HG02981 (cell line): ENCODE measurements at regions not wholly inside any gene's neighbourhood (a gene's known extent, or its start where the extent isn't known, plus 50 kb on each side); places are given as distances from the start of the nearest gene placed in this dataset.

Source experiments
- ATAC-seq: cut with Tn5 transposase; IDR thresholded peaks from one replicate; pipeline ENCODE4 v1.9.1; 2021; ENCODE audit warnings: mild to moderate bottlenecking, moderate library complexity; ENCODE audit not compliant: unreplicated experiment

DNA sequence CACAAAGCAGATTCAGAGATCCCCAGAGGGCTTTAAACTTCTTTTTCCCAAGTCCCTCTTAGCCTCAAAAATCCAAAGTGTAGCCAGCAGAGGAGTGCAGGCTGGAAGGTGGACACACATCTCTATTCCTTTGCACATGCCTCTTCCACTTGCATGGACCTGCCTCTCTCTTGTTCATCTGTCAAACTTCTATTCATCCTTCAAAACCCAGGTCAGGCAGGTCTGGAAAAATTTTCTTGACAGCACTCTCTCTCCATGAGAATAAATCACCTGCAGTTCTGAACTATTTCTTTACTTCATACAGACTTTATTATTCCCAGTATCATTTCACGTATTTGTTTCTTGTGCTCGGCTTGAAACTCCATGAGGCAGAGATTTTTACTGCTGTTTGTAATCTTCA, 127.5 kb downstream of the SS18 start:
- ATAC-seq = no peak

DNA sequence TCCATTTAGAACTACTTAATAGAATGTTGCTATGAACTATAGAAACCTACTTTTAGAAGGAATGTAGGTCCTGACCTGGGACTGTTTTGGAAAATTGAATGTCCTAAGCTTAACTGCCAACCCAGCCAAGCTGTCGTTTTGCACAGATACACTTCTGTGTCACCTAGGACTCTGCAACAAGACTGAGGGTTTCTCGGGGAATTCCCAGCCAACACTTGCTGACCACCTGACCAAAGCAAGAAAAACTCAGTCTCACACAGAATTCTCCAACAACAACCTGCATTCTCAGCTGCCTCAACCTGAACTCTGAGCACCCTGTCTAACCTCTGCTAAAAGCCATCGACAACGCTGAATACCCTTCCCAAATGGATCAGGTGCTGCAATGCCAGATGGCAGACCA, 128.2 kb downstream of the SS18 start:
- no peak for ATAC-seq

DNA sequence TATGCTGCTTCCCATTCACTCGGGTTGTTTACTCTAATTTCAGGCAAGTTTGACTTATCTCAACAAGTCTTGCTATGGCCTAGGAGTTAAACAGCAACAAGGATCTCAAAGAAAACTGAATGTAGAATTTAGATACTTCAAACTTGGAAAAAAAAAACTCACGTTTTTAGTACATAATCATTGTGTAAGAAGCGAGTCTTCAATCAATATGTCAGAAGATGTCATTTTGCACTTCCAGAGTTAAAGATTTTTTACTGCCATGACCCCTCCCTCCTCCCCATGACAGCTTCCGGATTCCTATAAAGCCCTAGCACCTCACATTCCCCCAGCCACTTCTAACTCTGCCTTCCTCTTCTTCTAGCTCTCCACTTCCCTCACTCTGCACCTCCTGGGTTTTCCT, 133.4 kb downstream of the SS18 start:
- no peak for ATAC-seq

DNA sequence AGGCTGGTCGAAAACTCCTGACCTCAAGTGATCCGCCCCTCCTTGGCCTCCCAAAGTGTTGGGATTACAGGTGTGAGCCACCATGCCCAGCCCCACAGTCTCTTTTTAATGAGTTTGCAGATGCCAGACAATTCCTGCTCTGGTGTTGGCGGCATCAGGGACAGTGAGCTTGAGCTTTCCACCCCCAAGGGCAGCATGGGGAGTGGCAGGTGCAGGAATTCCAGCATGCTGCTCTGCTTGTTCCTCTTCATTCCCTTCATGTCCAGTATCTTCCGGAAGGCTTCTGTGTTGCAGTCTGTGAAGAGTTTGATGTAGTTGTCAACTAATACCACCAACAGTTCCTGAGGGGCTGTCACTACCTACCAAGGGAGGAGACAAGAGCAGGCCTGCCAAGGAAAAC, 137.3 kb downstream of the SS18 start:
- ATAC-seq = no peak

DNA sequence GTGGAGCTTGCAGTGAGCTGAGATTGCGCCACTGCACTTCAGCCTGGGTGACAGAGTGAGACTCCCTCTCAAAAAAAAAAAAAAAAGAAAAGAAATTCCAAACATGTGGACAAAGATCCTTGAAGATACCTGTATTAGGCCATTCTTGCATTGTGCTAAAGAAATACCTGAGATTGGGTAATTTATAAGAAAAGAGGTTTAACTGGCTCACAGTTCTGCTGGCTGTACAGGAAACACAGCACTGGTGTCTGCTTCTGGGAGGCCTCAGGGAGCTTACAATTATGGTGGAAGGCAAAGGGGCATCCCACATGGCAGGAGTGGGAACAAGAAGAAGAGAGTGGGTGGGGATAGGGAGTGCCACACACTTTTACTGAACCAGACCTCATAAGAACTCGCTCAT, 140.1 kb downstream of the SS18 start:
- ATAC-seq = no peak

DNA sequence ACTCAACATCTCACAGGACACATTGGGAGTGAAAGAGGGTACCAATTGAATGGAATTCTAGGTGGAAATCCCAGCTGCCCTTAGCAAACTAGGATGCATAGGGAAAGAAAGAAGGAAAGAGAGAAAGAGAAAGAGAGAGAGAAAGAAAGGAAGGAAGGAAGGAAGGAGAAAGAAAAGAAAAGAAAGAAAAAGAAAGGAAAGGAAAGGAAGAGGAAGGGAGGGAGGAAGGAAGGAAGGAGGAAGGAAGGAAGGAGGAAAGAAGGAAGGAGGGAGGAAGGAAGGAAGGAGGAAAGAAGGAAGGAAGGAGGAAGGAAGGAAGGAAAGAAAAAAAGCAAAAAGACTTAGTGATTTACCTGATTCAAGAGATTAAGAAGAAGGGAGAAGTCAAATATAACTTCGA, 143.9 kb downstream of the SS18 start:
- no peak for ATAC-seq

DNA sequence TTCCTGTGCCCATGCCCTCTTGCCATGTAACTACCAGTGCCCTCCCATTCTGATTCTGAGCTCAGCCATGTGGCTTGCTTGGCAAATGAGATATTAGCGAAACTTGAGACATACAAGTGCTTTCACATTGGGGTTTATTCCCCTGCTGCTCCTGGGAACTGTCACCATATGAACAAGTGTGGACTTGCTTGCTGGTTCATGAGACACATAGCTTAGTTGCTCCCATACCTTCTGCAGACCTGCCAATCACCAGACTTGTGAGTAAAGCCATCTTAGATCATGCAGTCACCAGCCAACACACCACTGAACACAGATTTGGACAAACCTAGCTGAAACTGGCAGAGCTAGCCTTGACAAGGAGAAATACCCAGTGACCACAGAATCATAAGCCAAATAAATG, 155.1 kb downstream of the SS18 start:
- no peak for ATAC-seq

DNA sequence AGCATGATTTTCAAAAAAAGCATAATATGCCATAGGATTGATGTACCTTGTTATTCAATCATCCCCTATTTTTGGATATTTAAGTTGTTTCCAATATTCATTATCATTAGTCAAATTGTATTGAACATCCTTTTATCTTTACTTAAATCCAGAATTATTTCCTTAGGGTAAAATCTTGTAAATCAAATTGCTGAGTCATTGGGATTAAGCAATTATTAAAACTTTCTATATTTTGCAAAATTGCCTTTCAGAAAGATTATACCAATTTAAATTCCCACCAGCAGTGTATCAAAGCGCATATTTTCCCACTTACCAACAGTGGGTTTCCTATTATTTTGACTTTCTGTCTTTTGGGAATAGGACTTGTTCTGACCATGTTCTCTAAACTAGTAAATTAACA, 159.3 kb downstream of the SS18 start:
- ATAC-seq = no peak

DNA sequence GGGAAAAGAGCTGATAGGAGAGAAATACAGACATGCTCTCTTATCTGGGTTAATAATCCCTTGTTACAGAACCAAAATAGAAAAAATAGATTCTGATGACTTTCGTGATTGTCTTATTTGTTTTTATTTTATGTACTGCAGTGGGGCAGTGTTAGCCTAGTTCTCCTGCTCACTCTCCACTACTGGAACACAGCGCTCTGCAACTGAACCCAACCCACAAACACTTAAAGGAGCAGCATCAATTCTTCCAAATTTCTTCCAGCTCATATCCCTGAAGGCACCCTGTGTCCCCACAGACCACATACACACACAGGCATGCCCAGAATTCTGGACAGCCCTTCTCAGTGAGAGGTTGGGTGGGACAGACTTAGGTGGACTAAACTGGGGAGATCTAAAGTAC, 160.6 kb downstream of the SS18 start:
- ATAC-seq = no peak

DNA sequence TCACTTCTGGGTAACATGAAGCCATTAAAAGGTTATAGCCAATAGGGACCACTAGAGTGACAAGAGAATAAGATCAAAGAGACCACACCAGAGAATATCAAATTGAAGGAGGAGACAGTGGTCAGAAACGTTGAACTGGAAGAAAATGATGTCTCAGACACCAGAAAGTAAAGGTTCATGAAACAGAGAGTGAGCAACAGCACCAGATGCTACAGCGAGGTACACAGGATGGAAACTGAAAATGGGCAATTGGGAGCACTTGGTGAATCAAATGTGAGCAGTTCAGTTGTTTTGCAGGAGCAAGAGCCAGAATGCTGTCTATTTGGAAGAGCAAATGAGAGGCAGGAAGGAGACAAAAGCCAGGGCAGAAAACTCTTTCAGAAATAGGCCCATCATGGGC, 162.6 kb downstream of the SS18 start:
- ATAC-seq = no peak

DNA sequence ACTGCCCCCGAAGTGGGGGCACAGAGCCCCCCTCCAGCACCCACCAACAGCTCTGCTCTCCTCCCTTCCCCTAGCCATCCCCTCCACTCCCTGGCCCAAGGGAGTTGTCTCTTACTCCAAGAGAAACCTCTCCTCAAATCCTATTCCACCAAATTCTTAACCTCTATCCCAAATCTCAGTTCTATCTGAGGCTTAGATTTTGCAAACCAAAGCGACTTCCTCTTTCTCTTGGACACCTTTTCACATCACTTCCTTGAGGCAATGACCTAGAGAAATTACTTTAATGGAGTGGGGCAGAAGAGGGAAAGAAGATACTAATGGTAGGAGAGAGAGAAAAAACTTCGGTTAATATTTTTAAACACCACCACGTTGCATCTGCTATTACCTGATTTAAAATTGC, 167.2 kb downstream of the SS18 start:
- ATAC-seq = no peak

DNA sequence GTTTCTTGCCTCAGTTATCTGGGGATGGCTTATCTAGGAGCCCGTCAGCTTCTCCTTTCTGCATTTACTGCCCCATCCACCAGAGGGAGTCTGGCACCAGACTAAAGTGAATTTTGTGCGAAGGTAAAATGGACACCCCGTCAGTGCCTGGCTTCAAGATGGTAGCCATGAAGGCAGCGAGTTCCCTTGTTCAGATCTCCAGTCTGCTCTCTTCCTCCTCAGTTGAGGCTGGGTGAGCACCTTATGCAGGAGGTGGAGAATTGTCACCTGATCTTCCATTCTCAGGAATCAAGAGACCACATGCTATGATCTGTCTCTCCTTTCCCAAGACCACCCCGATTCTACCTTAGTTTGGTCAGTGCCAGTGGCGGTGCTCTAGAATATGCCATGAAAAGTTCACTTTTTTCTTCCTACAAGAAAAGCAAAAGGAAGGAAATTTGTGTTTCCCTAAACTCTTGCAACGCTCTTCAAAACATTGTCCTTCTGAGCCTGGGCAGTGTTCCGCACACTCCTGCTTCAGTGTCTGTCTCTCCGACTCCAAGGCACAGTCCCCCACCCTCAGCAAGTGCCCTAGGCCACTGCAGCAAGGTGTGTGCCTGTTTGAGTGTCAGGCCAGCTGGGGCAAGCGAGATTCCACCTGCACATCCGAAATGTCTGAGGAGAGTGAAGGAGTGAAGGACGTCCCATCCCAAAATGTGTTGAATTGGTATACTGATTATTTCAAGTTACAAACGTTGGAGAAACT, 168.6 kb downstream of the SS18 start:
- peak; percentile 57 for ATAC-seq

DNA sequence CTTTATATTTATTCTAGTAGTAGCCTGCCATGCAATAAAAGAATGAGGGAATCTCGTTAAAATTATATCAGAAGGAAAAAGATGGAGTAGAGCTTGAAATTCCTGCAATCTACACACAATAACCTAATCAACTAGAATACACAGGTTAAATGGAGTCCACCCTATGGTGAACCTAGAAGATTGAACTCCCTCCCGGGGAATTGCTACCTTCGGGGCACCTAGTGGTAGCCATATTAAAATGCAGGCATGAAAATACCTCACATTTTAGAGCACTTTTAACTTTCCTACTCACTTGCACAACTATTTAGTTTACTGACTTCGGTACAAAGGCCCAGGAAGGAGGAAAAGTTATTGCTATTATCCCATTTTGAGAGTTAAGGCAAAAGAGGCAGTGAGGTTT, 174.5 kb downstream of the SS18 start:
- no peak for ATAC-seq

DNA sequence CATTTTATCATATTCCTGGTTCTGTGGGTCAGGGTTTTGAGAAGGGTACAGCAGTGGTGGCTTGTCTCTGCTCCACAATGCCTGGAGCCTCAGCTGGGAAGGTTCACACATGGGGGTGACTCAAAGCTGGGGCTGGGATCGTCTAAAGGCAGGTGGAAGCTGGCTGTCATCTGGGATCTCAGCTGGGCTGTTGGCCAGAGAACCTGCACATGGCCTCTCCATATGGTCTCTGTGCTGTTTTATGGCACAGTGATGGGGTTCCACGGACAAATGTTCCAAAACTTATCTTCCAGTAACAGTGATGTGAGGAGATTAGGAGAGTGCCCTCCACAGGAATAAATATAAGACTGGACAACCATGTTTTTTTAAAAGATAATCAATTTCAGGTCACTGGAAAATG, 191.4 kb downstream of the SS18 start:
- ATAC-seq = no peak

DNA sequence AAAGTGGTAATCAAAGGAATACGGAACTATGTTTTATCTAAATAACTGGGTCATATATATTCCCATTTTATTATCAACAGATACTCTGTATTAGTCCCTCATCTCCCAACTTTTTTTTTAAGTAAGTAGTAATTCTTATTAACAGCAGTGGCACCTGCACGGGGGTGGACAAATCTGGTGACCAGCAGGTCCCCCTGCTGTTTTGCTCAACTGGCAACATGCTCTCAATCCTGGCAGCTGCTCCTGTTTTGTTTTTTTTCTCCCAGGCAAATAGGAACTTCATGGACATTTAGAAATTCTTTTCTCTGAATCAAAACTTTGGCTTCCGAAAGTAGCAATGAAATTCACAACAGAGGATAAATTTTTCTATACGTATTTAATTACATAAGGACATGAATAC, 193.5 kb downstream of the SS18 start:
- no peak for ATAC-seq

DNA sequence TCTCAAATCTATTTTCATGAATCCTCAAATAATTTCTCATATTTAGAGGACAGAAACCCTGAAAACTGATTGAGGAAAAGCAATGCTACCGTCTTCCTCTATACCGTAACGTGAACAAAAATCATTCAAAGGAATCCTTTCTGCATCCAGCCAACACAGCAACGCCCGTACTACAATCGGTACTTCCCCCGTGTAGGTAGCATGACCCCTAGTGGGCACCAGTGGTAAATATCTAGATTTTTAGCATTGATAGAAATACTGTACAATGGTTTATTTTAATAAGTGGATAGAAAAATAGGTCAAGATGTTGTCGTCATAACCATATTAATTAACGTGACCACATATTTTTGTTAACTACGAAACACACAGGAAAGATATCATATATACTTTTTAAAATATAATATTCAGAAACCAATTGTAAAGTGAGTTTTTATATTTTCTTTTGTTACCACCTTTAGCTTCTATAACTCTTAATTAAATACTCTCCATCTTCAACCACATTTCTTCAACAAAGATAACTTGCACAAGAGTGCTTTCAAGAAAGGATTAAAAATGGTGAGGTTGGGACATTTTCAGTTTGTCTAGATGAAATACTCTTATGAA, 194.1 kb downstream of the SS18 start:
- ATAC-seq = peak; percentile 73

DNA sequence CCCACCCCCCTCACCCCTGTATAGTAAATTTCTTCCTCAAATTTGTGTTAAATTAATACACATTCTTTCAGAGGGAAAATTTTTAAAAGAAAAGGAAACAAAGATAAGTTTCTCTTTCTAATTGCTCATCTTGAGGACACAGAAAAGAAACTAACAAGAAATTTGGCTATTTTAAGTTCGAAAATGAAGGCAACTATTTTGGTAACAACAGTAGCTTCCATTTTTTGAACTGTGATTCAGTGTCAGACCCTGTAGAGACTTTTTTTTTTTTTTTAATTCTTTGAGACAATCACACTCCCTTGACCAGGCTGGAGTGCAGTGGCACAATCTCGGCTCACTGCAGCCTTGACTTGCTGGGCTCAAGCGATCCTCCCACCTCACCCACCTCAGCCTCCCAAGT, 194.9 kb downstream of the SS18 start:
- ATAC-seq = no peak

DNA sequence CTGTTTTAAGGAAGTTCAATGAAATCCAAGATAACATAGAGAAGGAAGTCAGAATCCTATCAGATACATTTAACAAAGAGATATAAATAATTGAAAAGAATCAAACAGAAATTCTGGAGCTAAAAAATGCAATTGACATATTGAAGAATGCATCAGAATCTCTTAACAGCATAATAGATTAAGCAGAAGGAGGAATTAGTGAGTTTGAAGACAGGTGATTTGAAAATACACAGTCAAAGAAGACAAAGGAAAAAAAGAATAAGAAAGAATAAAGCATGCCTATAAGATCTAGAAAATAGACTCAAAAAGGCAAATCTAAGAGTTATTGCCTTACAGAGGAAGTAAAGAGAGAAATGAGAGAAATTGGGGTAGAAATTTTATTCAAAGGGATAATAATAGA, 204.1 kb downstream of the SS18 start:
- no peak for ATAC-seq

DNA sequence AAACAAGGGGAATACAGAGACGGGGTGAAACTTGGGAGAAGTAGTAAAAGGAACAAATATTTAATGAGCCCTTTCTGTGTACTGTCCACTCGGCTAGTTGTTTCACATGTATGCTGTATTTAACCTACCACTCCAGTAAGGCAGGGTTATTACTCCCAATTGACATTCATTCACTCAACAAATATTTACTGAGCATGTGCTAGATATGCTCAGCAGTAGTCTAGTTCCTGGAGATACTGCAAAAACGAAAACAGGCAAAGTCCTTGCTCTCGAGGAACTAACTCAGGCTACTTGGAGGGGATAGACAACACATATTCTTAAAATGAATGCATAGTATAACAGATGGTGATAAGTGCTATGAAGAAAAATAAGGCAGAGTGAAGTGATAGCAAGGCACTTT, 207.3 kb downstream of the SS18 start:
- ATAC-seq = no peak

DNA sequence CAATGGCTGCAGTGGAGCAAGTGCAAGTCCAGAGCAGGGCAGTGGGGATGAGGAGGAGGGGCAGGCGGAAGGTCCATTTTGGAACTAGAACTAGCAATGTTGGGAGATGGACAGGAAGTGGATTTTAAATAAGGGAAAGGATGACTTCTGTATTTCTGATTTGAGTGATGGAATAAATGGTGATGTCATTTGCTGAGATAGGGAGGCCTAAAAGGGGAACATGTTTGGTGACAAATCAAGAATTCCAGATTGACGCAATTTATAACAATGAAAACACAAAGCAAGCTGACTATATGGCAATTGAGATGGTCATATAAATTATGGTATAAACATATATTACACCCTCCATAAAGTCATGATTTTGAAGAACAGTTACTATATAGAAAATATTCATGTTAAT, 209.3 kb downstream of the SS18 start:
- ATAC-seq = no peak

DNA sequence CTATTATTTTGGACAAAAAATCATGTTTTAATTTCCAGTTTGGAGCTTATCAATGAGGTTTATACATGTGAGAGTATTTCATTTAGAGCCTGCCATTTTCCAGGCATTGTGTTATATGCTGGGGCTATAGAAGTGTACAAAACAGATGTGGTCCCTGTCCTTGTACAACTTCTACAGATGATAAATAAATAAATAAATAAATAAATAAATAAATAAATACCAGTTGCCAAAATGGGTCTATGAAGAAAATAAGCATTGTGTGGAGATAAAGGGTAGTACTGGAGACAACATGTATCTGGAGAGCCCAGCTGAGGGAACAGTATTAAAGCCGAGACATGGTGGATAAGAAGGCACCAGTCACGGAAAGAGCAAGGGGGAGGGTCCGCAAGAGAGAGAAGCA, 210.0 kb downstream of the SS18 start:
- ATAC-seq = no peak

DNA sequence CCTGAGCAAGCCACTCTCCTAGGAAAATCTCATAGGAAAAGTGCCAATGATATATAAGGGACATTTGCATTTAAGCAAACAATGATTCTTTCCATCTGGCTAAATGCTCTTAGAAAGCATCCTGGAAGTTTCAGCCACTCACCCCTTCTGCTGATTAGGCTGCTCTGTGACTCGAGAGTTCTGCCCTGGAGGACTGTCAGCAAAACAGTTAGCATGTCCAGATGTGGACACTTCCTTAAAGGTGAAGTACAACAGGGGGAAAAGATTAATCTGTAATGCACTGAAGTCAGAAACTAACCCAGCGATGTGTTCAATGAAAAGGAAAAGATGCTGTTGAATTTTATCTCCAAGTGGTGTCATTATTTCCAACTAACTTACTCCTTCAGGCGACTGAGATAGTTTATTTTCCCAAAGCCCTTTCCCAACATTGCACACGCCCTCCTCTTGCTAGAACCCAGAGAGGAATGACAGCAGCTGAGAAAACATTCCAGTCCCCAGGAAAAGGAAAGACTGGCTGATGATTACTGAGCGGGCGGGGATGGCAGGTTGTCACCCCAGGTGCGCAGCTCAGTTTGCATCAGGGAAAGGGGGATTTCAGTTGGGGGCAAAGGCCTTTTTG, 214.0 kb downstream of the SS18 start:
- no peak for ATAC-seq
